ENCODE measurements at regions not wholly inside any gene's neighbourhood (a gene's known extent, or its start where the extent isn't known, plus 50 kb on each side); places are given as distances from the start of the nearest gene placed in this dataset.

GRCh38 chr10:3339121-3339520, 166.5 kb upstream of the PITRM1 start:
- ATAC-seq = no peak
- no peak for TF ChIP-seq CREB5 (CRISPR knock-in tag; IDR thresholded peaks at IDR 0.05; ENCODE audit: low read depth)
- TF ChIP-seq TSHZ2 (CRISPR knock-in tag; IDR thresholded peaks at IDR 0.05) = no peak
- no peak for TF ChIP-seq TOX (CRISPR knock-in tag; IDR thresholded peaks at IDR 0.05; ENCODE audit: borderline replicate concordance)
- TF ChIP-seq ZFP3 (CRISPR knock-in tag; IDR thresholded peaks at IDR 0.05) = no peak
- no peak for TF ChIP-seq ZNF565 (CRISPR knock-in tag; conservative IDR thresholded peaks at IDR 0.05; ENCODE audit: low read depth)
- no peak for TF ChIP-seq OSR1 (CRISPR knock-in tag; IDR thresholded peaks at IDR 0.05)
- no peak for TF ChIP-seq POU6F1 (CRISPR knock-in tag; IDR thresholded peaks at IDR 0.05; ENCODE audit: borderline replicate concordance, low read depth)
- TF ChIP-seq GLIS3 (CRISPR knock-in tag; IDR thresholded peaks at IDR 0.05) = no peak
- TF ChIP-seq ZNF8 (CRISPR knock-in tag; IDR thresholded peaks at IDR 0.05) = no peak
- no peak for TF ChIP-seq ISL1 (CRISPR knock-in tag; IDR thresholded peaks at IDR 0.05)
- TF ChIP-seq TCF4 (CRISPR knock-in tag; IDR thresholded peaks at IDR 0.05; ENCODE audit: borderline replicate concordance) = no peak
- TF ChIP-seq ESRRG (CRISPR knock-in tag; IDR thresholded peaks at IDR 0.05) = no peak
- TF ChIP-seq ZFP30 (CRISPR knock-in tag; IDR thresholded peaks at IDR 0.05) = no peak
- TF ChIP-seq CSDC2 (CRISPR knock-in tag; IDR thresholded peaks at IDR 0.05) = no peak
- no peak for TF ChIP-seq ZNF70 (CRISPR knock-in tag; IDR thresholded peaks at IDR 0.05)
- no peak for TF ChIP-seq SNAI2 (CRISPR knock-in tag; IDR thresholded peaks at IDR 0.05)

GRCh38 chr10:3337741-3338140, 165.2 kb upstream of the PITRM1 start:
- ATAC-seq = no peak
- no peak for TF ChIP-seq CSRNP3 (CRISPR knock-in tag; IDR thresholded peaks at IDR 0.05)
- no peak for TF ChIP-seq ZFP3 (CRISPR knock-in tag; IDR thresholded peaks at IDR 0.05)
- no peak for TF ChIP-seq TSHZ2 (CRISPR knock-in tag; IDR thresholded peaks at IDR 0.05)
- no peak for TF ChIP-seq ESRRG (CRISPR knock-in tag; IDR thresholded peaks at IDR 0.05)

GRCh38 chr10:3336673-3337293, 164.2 kb upstream of the PITRM1 start:
- no peak for ATAC-seq
- TF ChIP-seq ZNF70 (CRISPR knock-in tag; IDR thresholded peaks at IDR 0.05) = no peak
- no peak for TF ChIP-seq ZC3H10 (CRISPR knock-in tag; IDR thresholded peaks at IDR 0.05)

- ATAC-seq = no peak
- TF ChIP-seq PATZ1 (CRISPR knock-in tag; IDR thresholded peaks at IDR 0.05; ENCODE audit: borderline replicate concordance) = no peak
- TF ChIP-seq ZC3H10 (CRISPR knock-in tag; IDR thresholded peaks at IDR 0.05) = no peak
- TF ChIP-seq POU6F1 (CRISPR knock-in tag; IDR thresholded peaks at IDR 0.05; ENCODE audit: borderline replicate concordance, low read depth) = no peak
- TF ChIP-seq ZNF70 (CRISPR knock-in tag; IDR thresholded peaks at IDR 0.05) = no peak
- no peak for TF ChIP-seq TOX (CRISPR knock-in tag; IDR thresholded peaks at IDR 0.05; ENCODE audit: borderline replicate concordance)
- no peak for TF ChIP-seq ZFP3 (CRISPR knock-in tag; IDR thresholded peaks at IDR 0.05)
- TF ChIP-seq ISL1 (CRISPR knock-in tag; IDR thresholded peaks at IDR 0.05) = no peak
These were observed 160.8 kb upstream of the PITRM1 start for GRCh38 chr10:3333426-3333825.
